SK-N-SH treated with all-trans-retinoic acid at 6 μM for 48 hours (cell line): ENCODE measurements at regions not wholly inside any gene's neighbourhood (a gene's known extent, or its start where the extent isn't known, plus 50 kb on each side); places are given as distances from the start of the nearest gene placed in this dataset.

Source experiments
- ATAC-seq: fragments of 200-7000 bp; cut with Tn5 transposase; 3 replicates; pipeline ENCODE4 v1.9.1; 2020; ENCODE audit warnings: mild to moderate bottlenecking, moderate library complexity
- ARNTL ChIP-seq: fragments of 450-650 bp; formaldehyde crosslinking; IDR thresholded peaks from 2 replicates; pipeline ENCODE4 v1.5.0; 2020; ENCODE audit warnings: low read depth, mild to moderate bottlenecking, moderate library complexity, borderline replicate concordance
- BACH2 ChIP-seq: fragments of 250-450 bp; sonication (Bioruptor Pico); IDR thresholded peaks from 2 replicates; pipeline ENCODE4 v1.9.0; 2021; ENCODE audit warnings: mild to moderate bottlenecking, borderline replicate concordance
- CSDC2 ChIP-seq: fragments of 250-450 bp; sonication (Bioruptor Pico); IDR thresholded peaks from 2 replicates; pipeline ENCODE4 v1.5.0; 2020; ENCODE audit warnings: mild to moderate bottlenecking, moderate library complexity
- CSRNP3 ChIP-seq: fragments of 250-450 bp; sonication (Bioruptor Pico); IDR thresholded peaks from 2 replicates; pipeline ENCODE4 v1.5.1; 2021; ENCODE audit warnings: mild to moderate bottlenecking, moderate library complexity
- ESRRG ChIP-seq: fragments of 250-450 bp; sonication (Bioruptor Pico); IDR thresholded peaks from 2 replicates; pipeline ENCODE4 v1.6.1; 2021; ENCODE audit warnings: mild to moderate bottlenecking
- GLIS3 ChIP-seq: fragments of 250-450 bp; sonication (Bioruptor Pico); IDR thresholded peaks from 2 replicates; pipeline ENCODE4 v1.5.0; 2020; ENCODE audit warnings: mild to moderate bottlenecking, moderate library complexity
- ISL1 ChIP-seq: fragments of 250-450 bp; sonication (Bioruptor Pico); IDR thresholded peaks from 2 replicates; pipeline ENCODE4 v2.1.2; 2022; ENCODE audit warnings: mild to moderate bottlenecking, moderate library complexity
- OSR1 ChIP-seq: fragments of 250-450 bp; sonication (Bioruptor Pico); IDR thresholded peaks from 2 replicates; pipeline ENCODE4 v1.8.0; 2022; ENCODE audit warnings: moderate library complexity, mild to moderate bottlenecking, inconsistent platforms
- PPARA ChIP-seq: fragments of 250-450 bp; sonication (Bioruptor Pico); IDR thresholded peaks from 2 replicates; pipeline ENCODE4 v1.5.0; 2020; ENCODE audit warnings: mild to moderate bottlenecking, borderline replicate concordance
- RARB ChIP-seq: fragments of 250-450 bp; sonication (Bioruptor Pico); IDR thresholded peaks from 2 replicates; pipeline ENCODE4 v1.8.0; 2021; ENCODE audit warnings: mild to moderate bottlenecking, moderate library complexity
- SNAI2 ChIP-seq: fragments of 250-450 bp; sonication (Bioruptor Pico); IDR thresholded peaks from 2 replicates; pipeline ENCODE4 v1.5.0; 2020; ENCODE audit warnings: mild to moderate bottlenecking, moderate library complexity
- TCF4 ChIP-seq: fragments of 250-450 bp; sonication (Bioruptor Pico); IDR thresholded peaks from 2 replicates; pipeline ENCODE4 v1.8.0; 2021; ENCODE audit warnings: mild to moderate bottlenecking, moderate library complexity, borderline replicate concordance
- TSHZ2 ChIP-seq: fragments of 250-450 bp; sonication (Bioruptor Pico); IDR thresholded peaks from 2 replicates; pipeline ENCODE4 v1.5.0; 2020; ENCODE audit warnings: mild to moderate bottlenecking, moderate library complexity
- ZC3H10 ChIP-seq: fragments of 250-450 bp; sonication (Bioruptor Pico); IDR thresholded peaks from 2 replicates; pipeline ENCODE4 v1.5.1; 2021; ENCODE audit warnings: mild to moderate bottlenecking, moderate library complexity
- ZFP3 ChIP-seq: fragments of 250-450 bp; sonication (Bioruptor Pico); IDR thresholded peaks from 2 replicates; pipeline ENCODE4 v1.5.0; 2020; ENCODE audit warnings: mild to moderate bottlenecking, moderate library complexity
- ZFP30 ChIP-seq: fragments of 450-650 bp; formaldehyde crosslinking; IDR thresholded peaks from 2 replicates; pipeline ENCODE4 v1.5.0; 2022; ENCODE audit warnings: mild to moderate bottlenecking, moderate library complexity
- ZNF565 ChIP-seq: fragments of 450-650 bp; formaldehyde crosslinking; conservative IDR thresholded peaks from 2 replicates; pipeline ENCODE4 v1.5.0; 2020; ENCODE audit warnings: low read depth, mild to moderate bottlenecking, moderate library complexity
- ZNF70 ChIP-seq: fragments of 450-650 bp; formaldehyde crosslinking; IDR thresholded peaks from 2 replicates; pipeline ENCODE4 v1.5.0; 2020; ENCODE audit warnings: mild to moderate bottlenecking, moderate library complexity
- TF ChIP-seq, protein P1 (sequence below): fragments of 250-450 bp; sonication (Bioruptor Pico); IDR thresholded peaks from 2 replicates; pipeline ENCODE4 v1.8.0; 2021; ENCODE audit warnings: low read depth, mild to moderate bottlenecking, moderate library complexity, borderline replicate concordance
- TF ChIP-seq, protein P2 (sequence below): fragments of 250-450 bp; sonication (Bioruptor Pico); IDR thresholded peaks from 2 replicates; pipeline ENCODE4 v1.8.0; 2020; ENCODE audit warnings: mild to moderate bottlenecking, moderate library complexity, borderline replicate concordance
- TF ChIP-seq, protein P3 (sequence below): fragments of 250-450 bp; sonication (Bioruptor Pico); IDR thresholded peaks from 2 replicates; pipeline ENCODE4 v1.5.1; 2020; ENCODE audit warnings: low read depth, mild to moderate bottlenecking, moderate library complexity

DNA sequence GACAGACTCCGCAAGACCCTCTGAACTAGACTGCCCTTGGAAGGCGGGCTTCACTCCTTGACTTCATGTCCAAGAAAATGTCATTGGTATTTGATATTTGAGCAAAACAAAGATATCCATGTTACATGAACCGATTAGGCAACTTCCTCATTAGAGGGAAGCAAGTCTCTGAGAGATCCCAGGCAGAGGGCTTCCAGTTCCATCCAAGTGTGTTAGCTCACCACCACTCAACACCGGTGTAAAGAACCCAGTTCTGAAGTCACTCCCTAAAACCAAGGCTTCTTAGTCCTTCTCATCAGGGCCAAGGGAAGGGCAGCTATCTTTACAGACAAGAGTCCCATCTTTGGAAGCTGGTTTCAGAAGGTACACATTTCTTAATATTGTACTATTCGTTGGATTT lies 87.2 kb upstream of the CDKN3 start:
- TF ChIP-seq, protein P1, sequence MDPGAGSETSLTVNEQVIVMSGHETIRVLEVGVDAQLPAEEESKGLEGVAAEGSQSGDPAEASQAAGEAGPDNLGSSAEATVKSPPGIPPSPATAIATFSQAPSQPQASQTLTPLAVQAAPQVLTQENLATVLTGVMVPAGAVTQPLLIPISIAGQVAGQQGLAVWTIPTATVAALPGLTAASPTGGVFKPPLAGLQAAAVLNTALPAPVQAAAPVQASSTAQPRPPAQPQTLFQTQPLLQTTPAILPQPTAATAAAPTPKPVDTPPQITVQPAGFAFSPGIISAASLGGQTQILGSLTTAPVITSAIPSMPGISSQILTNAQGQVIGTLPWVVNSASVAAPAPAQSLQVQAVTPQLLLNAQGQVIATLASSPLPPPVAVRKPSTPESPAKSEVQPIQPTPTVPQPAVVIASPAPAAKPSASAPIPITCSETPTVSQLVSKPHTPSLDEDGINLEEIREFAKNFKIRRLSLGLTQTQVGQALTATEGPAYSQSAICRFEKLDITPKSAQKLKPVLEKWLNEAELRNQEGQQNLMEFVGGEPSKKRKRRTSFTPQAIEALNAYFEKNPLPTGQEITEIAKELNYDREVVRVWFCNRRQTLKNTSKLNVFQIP (CRISPR knock-in tag): no peak
- no peak for TF ChIP-seq OSR1 (CRISPR knock-in tag)
- no peak for TF ChIP-seq ZNF70 (CRISPR knock-in tag)
- TF ChIP-seq ZFP3 (CRISPR knock-in tag): no peak
- TF ChIP-seq, protein P2, sequence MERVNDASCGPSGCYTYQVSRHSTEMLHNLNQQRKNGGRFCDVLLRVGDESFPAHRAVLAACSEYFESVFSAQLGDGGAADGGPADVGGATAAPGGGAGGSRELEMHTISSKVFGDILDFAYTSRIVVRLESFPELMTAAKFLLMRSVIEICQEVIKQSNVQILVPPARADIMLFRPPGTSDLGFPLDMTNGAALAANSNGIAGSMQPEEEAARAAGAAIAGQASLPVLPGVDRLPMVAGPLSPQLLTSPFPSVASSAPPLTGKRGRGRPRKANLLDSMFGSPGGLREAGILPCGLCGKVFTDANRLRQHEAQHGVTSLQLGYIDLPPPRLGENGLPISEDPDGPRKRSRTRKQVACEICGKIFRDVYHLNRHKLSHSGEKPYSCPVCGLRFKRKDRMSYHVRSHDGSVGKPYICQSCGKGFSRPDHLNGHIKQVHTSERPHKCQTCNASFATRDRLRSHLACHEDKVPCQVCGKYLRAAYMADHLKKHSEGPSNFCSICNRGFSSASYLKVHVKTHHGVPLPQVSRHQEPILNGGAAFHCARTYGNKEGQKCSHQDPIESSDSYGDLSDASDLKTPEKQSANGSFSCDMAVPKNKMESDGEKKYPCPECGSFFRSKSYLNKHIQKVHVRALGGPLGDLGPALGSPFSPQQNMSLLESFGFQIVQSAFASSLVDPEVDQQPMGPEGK (CRISPR knock-in tag): no peak
- no peak for TF ChIP-seq BACH2 (CRISPR knock-in tag)
- TF ChIP-seq TCF4 (CRISPR knock-in tag): no peak
- no peak for TF ChIP-seq SNAI2
- no peak for TF ChIP-seq ZFP30
- TF ChIP-seq, protein P3, sequence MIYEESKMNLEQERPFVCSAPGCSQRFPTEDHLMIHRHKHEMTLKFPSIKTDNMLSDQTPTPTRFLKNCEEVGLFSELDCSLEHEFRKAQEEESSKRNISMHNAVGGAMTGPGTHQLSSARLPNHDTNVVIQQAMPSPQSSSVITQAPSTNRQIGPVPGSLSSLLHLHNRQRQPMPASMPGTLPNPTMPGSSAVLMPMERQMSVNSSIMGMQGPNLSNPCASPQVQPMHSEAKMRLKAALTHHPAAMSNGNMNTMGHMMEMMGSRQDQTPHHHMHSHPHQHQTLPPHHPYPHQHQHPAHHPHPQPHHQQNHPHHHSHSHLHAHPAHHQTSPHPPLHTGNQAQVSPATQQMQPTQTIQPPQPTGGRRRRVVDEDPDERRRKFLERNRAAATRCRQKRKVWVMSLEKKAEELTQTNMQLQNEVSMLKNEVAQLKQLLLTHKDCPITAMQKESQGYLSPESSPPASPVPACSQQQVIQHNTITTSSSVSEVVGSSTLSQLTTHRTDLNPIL (CRISPR knock-in tag): no peak
- TF ChIP-seq, all 23 proteins: peak for 0
- ATAC-seq: no peak

DNA sequence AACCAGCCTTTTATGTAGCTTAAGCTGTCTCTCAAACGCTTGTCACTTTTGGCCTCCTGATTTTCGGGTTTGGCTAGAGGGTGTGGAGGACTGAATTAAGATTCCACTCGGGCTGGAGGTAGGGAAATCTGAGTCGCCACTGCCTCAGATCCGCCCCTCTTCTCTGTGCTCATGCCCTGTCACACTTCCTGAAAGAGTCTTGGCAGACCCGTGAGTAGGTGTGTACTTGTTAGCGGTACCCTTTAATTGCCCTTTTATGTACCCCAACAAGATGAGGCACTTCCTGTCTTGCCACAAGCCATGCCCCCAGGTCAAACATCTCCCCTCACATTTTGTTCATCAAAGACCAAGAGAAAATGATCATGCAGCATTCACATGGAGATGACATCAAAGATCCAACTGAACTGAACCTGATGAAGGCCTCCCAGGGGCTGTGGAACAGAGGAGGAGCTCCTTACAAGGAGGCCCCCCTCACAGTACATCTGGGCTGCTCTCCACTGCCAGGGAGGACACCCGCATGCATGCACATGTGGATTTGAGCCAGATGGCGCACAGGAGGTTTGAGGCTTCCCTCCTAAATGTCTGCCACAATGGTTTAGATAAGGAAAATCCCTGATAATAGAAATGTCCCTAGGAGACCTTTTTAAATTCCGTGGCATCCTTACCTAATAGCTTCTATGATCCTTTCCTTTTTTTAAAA lies 86.5 kb upstream of the CDKN3 start:
- TF ChIP-seq, protein P1 (CRISPR knock-in tag): no peak
- TF ChIP-seq ARNTL (CRISPR knock-in tag): no peak
- no peak for TF ChIP-seq PPARA
- TF ChIP-seq ESRRG (CRISPR knock-in tag): no peak
- TF ChIP-seq ISL1: no peak
- no peak for TF ChIP-seq GLIS3
- no peak for TF ChIP-seq ZNF565 (CRISPR knock-in tag)
- ATAC-seq: no peak

- ATAC-seq: no peak
- TF ChIP-seq ZC3H10 (CRISPR knock-in tag): no peak
- TF ChIP-seq ZNF70 (CRISPR knock-in tag): no peak
- TF ChIP-seq ESRRG (CRISPR knock-in tag): no peak
- no peak for TF ChIP-seq ARNTL (CRISPR knock-in tag)
- TF ChIP-seq SNAI2: no peak
- TF ChIP-seq, protein P3 (CRISPR knock-in tag): no peak
- TF ChIP-seq BACH2 (CRISPR knock-in tag): no peak
- no peak for TF ChIP-seq CSRNP3 (CRISPR knock-in tag)
- no peak for TF ChIP-seq ISL1
- TF ChIP-seq, protein P1 (CRISPR knock-in tag): no peak
- no peak for TF ChIP-seq TSHZ2 (CRISPR knock-in tag)
- TF ChIP-seq RARB (CRISPR knock-in tag): no peak
- TF ChIP-seq CSDC2 (CRISPR knock-in tag): no peak
- TF ChIP-seq PPARA: no peak
- TF ChIP-seq ZNF565 (CRISPR knock-in tag): no peak
These were observed 86.0 kb upstream of the CDKN3 start for GRCh38 chr14:54310851-54311228.
